H9 (cell line): ENCODE measurements at regions not wholly inside any gene's neighbourhood (a gene's known extent, or its start where the extent isn't known, plus 50 kb on each side); places are given as distances from the start of the nearest gene placed in this dataset.

Source experiments
- DNase-seq: peaks from one replicate; pipeline ENCODE4 v3.0.0-alpha.2; 2017
- H2AFZ ChIP-seq: one replicate; pipeline ENCODE4 v1.6.1; 2013; ENCODE audit warnings: mild to moderate bottlenecking, low read length, control low read depth, moderate library complexity
- H2AK5ac ChIP-seq: 2 replicates; pipeline ENCODE4 v1.6.1; 2013; ENCODE audit warnings: low read length, control low read depth, mixed read lengths; ENCODE audit not compliant: insufficient read length
- H2BK120ac ChIP-seq: one replicate; pipeline ENCODE4 v1.6.1; 2013; ENCODE audit warnings: low read depth, mild to moderate bottlenecking, low read length, control low read depth, inconsistent platforms; ENCODE audit not compliant: poor library complexity, severe bottlenecking
- H2BK12ac ChIP-seq: 2 replicates; pipeline ENCODE4 v1.6.1; 2013; ENCODE audit warnings: low read length, control low read depth, mixed read lengths, low read depth; ENCODE audit not compliant: insufficient read length
- H2BK15ac ChIP-seq: 2 replicates; pipeline ENCODE4 v1.6.1; 2013; ENCODE audit warnings: low read depth, low read length, control low read depth
- H2BK20ac ChIP-seq: one replicate; pipeline ENCODE4 v1.6.1; 2013; ENCODE audit warnings: low read depth, mild to moderate bottlenecking, low read length, control low read depth, inconsistent platforms; ENCODE audit not compliant: poor library complexity, severe bottlenecking
- H2BK5ac ChIP-seq: 2 replicates; pipeline ENCODE4 v1.6.1; 2013; ENCODE audit warnings: low read length, control low read depth, mixed read lengths; ENCODE audit not compliant: insufficient read length
- H3K14ac ChIP-seq: 2 replicates; pipeline ENCODE4 v1.6.1; 2013; ENCODE audit warnings: low read length, control low read depth; ENCODE audit not compliant: insufficient read depth
- H3K18ac ChIP-seq: 2 replicates; pipeline ENCODE4 v1.6.1; 2013; ENCODE audit warnings: low read depth, mild to moderate bottlenecking, mixed read lengths, low read length, control low read depth; ENCODE audit not compliant: insufficient read length
- H3K23ac ChIP-seq: 2 replicates; pipeline ENCODE4 v1.6.1; 2013; ENCODE audit warnings: low read length, control low read depth, mixed read lengths, low read depth; ENCODE audit not compliant: insufficient read length
- H3K23me2 ChIP-seq: 2 replicates; pipeline ENCODE4 v1.6.1; 2013; ENCODE audit warnings: low read depth, mild to moderate bottlenecking, mixed read lengths, low read length, control low read depth; ENCODE audit not compliant: insufficient read length, poor library complexity, severe bottlenecking
- H3K27ac ChIP-seq: 2 replicates; pipeline ENCODE4 v1.5.1; 2013; ENCODE audit warnings: low read length, control low read depth, mixed read lengths, low read depth; ENCODE audit not compliant: insufficient read length
- H3K27me3 ChIP-seq: 2 replicates; pipeline ENCODE4 v1.6.1; 2013; ENCODE audit warnings: low read length, control low read depth, inconsistent platforms; ENCODE audit not compliant: insufficient read depth
- H3K4ac ChIP-seq: 2 replicates; pipeline ENCODE4 v1.6.1; 2013; ENCODE audit warnings: low read depth, mild to moderate bottlenecking, control low read depth, inconsistent platforms, low read length, moderate library complexity
- H3K4me1 ChIP-seq: 2 replicates; pipeline ENCODE4 v1.6.1; 2013; ENCODE audit warnings: low read length, control low read depth, inconsistent platforms; ENCODE audit not compliant: insufficient read depth
- H3K4me2 ChIP-seq: 2 replicates; pipeline ENCODE4 v1.6.1; 2013; ENCODE audit warnings: low read length, control low read depth, mixed read lengths; ENCODE audit not compliant: insufficient read length, insufficient read depth
- H3K56ac ChIP-seq: 2 replicates; pipeline ENCODE4 v1.6.1; 2013; ENCODE audit warnings: low read depth, mild to moderate bottlenecking, mixed read lengths, low read length, control low read depth; ENCODE audit not compliant: insufficient read length
- H3K79me1 ChIP-seq: 2 replicates; pipeline ENCODE4 v1.6.1; 2013; ENCODE audit warnings: low read depth, mild to moderate bottlenecking, moderate library complexity, low read length, control low read depth, inconsistent platforms; ENCODE audit not compliant: insufficient read depth, poor library complexity, severe bottlenecking
- H3K79me2 ChIP-seq: 2 replicates; pipeline ENCODE4 v1.6.1; 2013; ENCODE audit warnings: low read length, control low read depth, inconsistent platforms; ENCODE audit not compliant: insufficient read depth
- H3K9ac ChIP-seq: 2 replicates; pipeline ENCODE4 v1.6.1; 2013; ENCODE audit warnings: low read length, control low read depth, mixed read lengths; ENCODE audit not compliant: insufficient read length; ENCODE audit errors: extremely low read depth
- H3K9me3 ChIP-seq: one replicate; pipeline ENCODE4 v1.6.1; 2013; ENCODE audit warnings: low read depth, low read length, inconsistent platforms; ENCODE audit not compliant: control insufficient read depth
- H3T11ph ChIP-seq: one replicate; pipeline ENCODE4 v1.6.1; 2013; ENCODE audit warnings: mild to moderate bottlenecking, low read length, control low read depth, inconsistent platforms
- H4K20me1 ChIP-seq: one replicate; pipeline ENCODE4 v1.6.1; 2013; ENCODE audit not compliant: control insufficient read depth, insufficient read length, insufficient read depth
- H4K5ac ChIP-seq: 2 replicates; pipeline ENCODE4 v1.6.1; 2013; ENCODE audit warnings: low read depth, mild to moderate bottlenecking, mixed read lengths, low read length, control low read depth; ENCODE audit not compliant: insufficient read length
- H4K8ac ChIP-seq: replicated peaks from 2 replicates; pipeline ENCODE4 v1.6.1; 2013; ENCODE audit warnings: low read length, control low read depth, mixed read lengths, low read depth; ENCODE audit not compliant: insufficient read length
- H4K91ac ChIP-seq: 2 replicates; pipeline ENCODE4 v1.6.1; 2013; ENCODE audit warnings: low read depth, mild to moderate bottlenecking, moderate library complexity, mixed read lengths, low read length, control low read depth; ENCODE audit not compliant: insufficient read length
- H3K27ac Mint-ChIP-seq, 3 experiments: 2 replicates in 2 of 3; 3 replicates in 1 of 3; pipeline ENCODE4 v1.8.0; 2020 to 2021; ENCODE audit warnings: mixed read lengths in 3 of 3, mild to moderate bottlenecking in 1 of 3, moderate library complexity in 1 of 3
- H3K27me3 Mint-ChIP-seq: 2 replicates; pipeline ENCODE4 v1.8.0; 2021; ENCODE audit warnings: low read depth, mild to moderate bottlenecking, moderate library complexity, mixed read lengths
- H3K36me3 Mint-ChIP-seq, 3 experiments: 2 replicates in 2 of 3; 3 replicates in 1 of 3; pipeline ENCODE4 v1.8.0; 2020 to 2021; ENCODE audit warnings: low read depth in 3 of 3, mixed read lengths in 3 of 3; ENCODE audit not compliant: insufficient read depth in 1 of 3
- H3K4me1 Mint-ChIP-seq, 2 experiments: 2 replicates each; pipeline ENCODE4 v1.8.0; 2020; ENCODE audit warnings: mixed read lengths in 2 of 2
- H3K4me3 Mint-ChIP-seq, 2 experiments: 2 replicates in 1 of 2; 3 replicates in 1 of 2; pipeline ENCODE4 v1.8.0; 2020 to 2021; ENCODE audit warnings: mild to moderate bottlenecking in 2 of 2, mixed read lengths in 2 of 2, moderate library complexity in 1 of 2
- H3K9me3 Mint-ChIP-seq, 2 experiments: 2 replicates in 1 of 2; 3 replicates in 1 of 2; pipeline ENCODE4 v1.8.0; 2020; ENCODE audit warnings: mild to moderate bottlenecking in 2 of 2, mixed read lengths in 2 of 2, moderate library complexity in 1 of 2
- CTCF ChIP-seq: fragments of 200-600 bp; sonication (generic); conservative IDR thresholded peaks from 3 replicates; pipeline ENCODE4 v1.8.0; 2021; ENCODE audit warnings: antibody characterized with exemption, mild to moderate bottlenecking
- WGBS: extraction: QIAGEN DNeasy Blood & Tissue Kit; methylation state at CpG from one replicate; pipeline ENCODE4 v1.1.7; 2013; ENCODE audit warnings: missing lambda C conversion rate, low lambda C conversion rate, mixed read lengths; ENCODE audit not compliant: insufficient read length; ENCODE audit errors: extremely low coverage; 5-methylcytosine and 5-hydroxymethylcytosine counted together

GRCh38 chr9:113737517-113738271, 138.4 kb upstream of the ZNF618 start:
- H3K18ac ChIP-seq: no peak overlapping the region
- H2AK5ac ChIP-seq: no peak overlapping the region
- Mint-ChIP-seq H3K27ac (no peak overlapping the region; a peak in 1 of 7 replicates), H3K36me3 (peaks cover 9 to 19% (median 9%) of the 10 kb centered on the region in 3 experiments; a peak in 6 of 7 replicates), H3K27me3 (peaks cover 5% of the 10 kb centered on the region), H3K9me3 (peaks cover 23 to 25% of the 10 kb centered on the region in 2 experiments), H3K4me1 (peaks cover 18 to 31% of the 10 kb centered on the region in 2 experiments), H3K4me3 (no peak overlapping the region)
- H4K91ac ChIP-seq: no peak overlapping the region
- no peak overlapping the region for H2BK5ac ChIP-seq
- H3K23me2 ChIP-seq: no peaks in the 10 kb centered on the region
- no peak overlapping the region for H2BK120ac ChIP-seq
- H2BK20ac ChIP-seq: no peak overlapping the region
- H3K79me2 ChIP-seq: no peaks in the 10 kb centered on the region
- H3K9ac ChIP-seq: no peak overlapping the region
- no peaks in the 10 kb centered on the region for H4K20me1 ChIP-seq
- H4K8ac ChIP-seq: no peak overlapping the region
- DNase-seq: peak; percentile 70
- H3K4ac ChIP-seq: no peak overlapping the region
- WGBS: no CpG with 5 or more reads among the region's 6 CpGs
- no peak overlapping the region for H3T11ph ChIP-seq
- no peak overlapping the region for H3K23ac ChIP-seq
- H2AFZ ChIP-seq: no peak overlapping the region
- H2BK15ac ChIP-seq: no peak overlapping the region
- no peaks in the 10 kb centered on the region for H3K27me3 ChIP-seq
- H3K4me1 ChIP-seq: peaks cover under 1% of the 10 kb centered on the region; the same call in 1 of the 2 replicates
- H3K9me3 ChIP-seq: no peaks in the 10 kb centered on the region
- peak; percentile 93 for TF ChIP-seq CTCF
- no peaks in the 10 kb centered on the region for H3K79me1 ChIP-seq
- H2BK12ac ChIP-seq: no peak overlapping the region
- no peak overlapping the region for H3K4me2 ChIP-seq
- H3K14ac ChIP-seq: no peak overlapping the region
- no peak overlapping the region for H3K56ac ChIP-seq
- no peak overlapping the region for H3K27ac ChIP-seq
- no peak overlapping the region for H4K5ac ChIP-seq
